Umbilical cord (tissue), 1 donor: ENCODE measurements at regions not wholly inside any gene's neighbourhood (a gene's known extent, or its start where the extent isn't known, plus 50 kb on each side); places are given as distances from the start of the nearest gene placed in this dataset.

Experiments
- DNase-seq: peaks from one replicate; pipeline ENCODE4 v3.0.0-alpha.2; 2015; ENCODE audit warnings: low spot score

- no peak for DNase-seq
Observed at GRCh38 chr5:167509076-167509475, 782.4 kb upstream of the WWC1 start.

DNA sequence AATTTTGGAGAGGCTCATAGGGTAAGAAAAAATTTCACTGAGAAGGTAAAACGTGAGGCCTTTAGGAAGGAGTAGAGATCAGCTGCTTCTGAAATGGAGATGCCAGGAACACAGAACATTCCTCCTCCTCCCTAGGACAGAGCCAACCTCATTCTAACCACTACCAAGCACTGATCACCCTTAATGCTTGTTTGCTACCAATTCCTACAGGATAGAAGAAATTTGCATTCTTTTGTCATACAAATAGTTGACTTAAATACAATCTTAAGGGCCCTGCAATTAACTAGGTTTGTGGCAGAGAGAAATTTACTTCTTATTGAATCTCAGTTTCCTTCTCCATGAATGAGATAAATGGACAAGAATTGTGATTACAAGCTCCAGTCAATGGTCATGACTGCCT is 780.2 kb upstream of the WWC1 start:
- no peak for DNase-seq

DNA sequence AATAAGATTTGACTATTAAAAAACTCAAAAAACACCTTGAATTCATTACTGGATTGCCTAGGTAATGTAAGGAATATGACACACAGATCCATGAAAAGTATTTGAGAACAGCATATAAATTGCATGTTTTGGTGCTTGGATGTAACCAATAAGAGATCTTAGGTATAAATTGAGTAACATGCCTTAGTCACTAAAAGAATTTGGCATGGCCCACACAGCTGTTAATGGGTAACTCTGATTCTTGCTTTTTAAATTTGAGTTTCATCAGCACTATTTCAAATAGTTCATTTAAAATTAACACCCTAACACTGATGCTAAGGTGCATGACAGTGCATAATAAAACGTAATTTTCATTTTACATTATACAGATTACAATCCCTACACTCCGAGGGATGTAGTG is 779.3 kb upstream of the WWC1 start:
- no peak for DNase-seq

DNA sequence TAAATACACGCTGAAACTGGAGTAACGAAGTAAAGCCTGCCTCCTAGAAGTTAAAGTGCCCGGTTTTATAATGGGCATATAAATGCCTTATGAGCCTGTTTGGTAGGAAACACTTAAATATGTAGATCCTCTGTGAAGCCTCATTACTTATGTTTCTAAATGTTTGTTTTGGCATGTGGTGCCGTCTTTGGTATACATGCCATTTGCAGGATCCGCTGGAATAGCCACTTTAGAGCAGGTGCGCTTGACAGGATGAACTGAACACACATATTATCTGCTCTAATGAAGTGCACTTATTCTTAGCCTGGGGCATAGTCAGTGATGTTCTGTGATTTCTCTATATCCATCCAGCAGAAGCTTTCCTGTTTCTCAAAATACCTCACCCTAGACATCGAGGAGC is 778.1 kb upstream of the WWC1 start:
- DNase-seq: no peak

DNA sequence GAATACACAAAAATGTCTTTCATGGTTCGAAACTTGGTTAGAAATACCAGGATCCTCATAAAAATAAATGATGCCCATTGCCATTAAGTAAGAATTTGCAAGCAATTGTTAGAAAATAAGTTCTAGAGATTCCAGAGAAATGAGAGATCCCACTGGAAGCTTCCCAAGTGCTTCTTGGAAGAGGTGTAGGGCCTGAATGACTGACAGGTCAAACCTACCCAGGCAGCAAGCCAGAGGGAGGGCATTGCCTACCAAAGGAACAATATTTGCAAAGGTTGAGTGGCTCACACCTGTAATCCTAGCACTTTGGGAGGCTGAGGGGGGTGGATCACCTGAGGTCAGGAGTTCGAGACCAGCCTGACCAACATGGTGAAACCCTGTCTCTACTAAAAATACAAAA is 777.0 kb upstream of the WWC1 start:
- no peak for DNase-seq

GRCh38 chr5:167525004-167525403 is 766.4 kb upstream of the WWC1 start:
- DNase-seq: no peak

DNA sequence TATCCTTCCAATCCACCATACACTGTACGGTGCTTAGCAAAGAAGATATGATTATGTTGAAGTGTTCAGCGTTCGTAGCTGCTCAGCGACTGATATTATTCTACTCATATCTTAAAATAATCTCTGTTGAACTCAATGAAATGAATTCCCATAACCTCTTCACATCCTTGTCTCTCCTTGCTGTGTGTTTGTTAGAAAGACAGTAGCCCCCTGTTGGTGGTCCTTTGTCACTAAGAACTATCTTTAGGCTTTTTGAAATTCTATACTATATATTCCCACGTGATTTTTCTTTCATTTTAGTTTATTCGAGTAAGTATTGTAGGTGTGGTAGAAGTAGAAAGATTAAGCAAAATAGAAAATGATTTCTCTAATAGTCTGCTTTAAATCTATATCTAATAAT is 762.8 kb upstream of the WWC1 start:
- DNase-seq: no peak

GRCh38 chr5:167530548-167530947 is 760.9 kb upstream of the WWC1 start:
- DNase-seq: peak; percentile 33

GRCh38 chr5:167533814-167534795 is 757.3 kb upstream of the WWC1 start:
- DNase-seq: no peak

DNA sequence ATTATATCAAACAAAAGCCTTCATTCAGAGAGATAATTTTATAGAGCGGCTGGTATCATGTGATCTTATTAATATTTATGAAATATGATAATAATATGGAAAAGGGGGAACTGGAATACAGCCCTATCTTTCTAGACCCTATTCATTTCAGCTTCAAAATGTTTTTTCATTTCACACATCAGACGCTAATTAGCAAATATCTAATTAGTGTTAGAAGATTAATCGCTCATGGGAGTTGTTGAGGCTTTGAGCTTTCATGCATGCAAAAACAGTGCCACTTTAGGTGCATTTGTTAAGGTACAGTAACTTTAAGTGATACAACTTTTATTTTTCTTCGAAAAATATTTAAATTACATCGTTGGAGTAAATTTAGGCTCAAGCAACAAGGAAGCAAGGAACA is 751.7 kb upstream of the WWC1 start:
- DNase-seq: no peak

DNA sequence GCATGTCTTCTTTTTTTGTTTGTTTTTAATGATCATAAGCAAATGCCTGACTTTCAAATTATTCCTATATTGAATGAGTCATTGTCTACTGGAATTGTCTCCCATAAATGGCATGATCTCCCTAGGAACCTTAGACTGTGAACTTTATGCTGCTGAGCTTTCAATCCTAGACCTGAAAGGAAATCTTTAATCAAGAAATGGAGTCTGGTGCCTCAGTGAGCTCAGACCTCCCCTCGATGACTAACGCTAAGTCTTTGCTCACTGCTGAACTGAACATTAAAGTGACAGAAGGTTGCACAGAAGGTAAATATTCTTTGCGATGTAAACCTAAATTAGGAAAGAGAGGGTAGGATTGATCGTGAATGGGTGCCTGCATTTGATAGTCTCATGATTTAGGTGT is 745.2 kb upstream of the WWC1 start:
- no peak for DNase-seq

DNA sequence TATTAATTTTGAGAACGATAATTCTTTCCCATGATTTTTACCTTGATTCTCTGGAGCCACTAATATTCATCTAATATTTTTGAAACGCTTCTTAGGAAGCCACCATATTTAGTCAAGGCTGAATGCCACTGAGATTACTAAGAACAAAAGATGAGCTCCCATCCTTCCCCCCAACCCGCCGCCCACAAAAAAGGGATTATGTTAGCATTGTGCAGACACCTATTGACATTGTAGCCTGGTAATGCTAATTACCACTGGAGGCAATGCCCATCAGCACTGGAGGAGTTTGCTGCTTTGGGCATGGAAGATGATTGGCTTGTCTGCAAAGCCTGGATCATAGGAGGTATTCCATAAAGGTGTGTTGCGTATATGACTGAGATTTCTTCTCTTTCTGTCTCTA is 739.1 kb upstream of the WWC1 start:
- DNase-seq: no peak

- no peak for DNase-seq
Observed at GRCh38 chr5:167553511-167553910, 737.9 kb upstream of the WWC1 start.

DNA sequence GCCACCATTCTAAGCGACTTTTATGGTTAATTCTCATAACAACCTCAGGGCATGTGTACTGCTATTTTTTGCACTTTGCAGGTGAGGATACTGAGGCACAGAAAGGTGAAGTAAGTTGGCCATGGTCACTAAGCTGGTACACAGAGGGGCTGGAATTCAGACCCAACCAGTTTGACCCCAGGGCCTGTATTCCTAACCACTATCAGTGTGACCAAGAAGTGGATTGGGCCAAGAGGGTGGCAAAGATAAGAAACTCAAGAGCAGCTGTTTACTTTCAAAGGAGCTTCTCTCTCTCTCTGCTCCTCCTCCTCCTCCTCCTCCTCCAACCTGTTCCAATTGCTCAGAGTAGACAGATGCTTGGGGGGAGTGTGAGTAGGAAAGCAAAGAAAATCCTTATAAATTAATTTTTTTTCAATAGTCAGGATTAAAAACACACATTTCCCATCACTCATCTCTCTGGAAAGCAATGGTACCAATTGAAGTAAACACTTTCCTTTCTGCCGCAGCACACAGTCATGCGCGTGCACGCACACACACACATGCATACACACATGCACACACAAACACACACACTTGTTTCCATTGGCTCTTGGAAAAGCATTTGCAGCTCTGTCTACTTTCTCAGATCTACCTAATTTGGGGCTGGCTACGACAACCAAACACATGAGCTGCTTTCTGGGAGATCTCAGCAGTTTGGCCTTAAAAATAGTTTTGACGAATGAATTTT is 736.7 kb upstream of the WWC1 start:
- no peak for DNase-seq

DNA sequence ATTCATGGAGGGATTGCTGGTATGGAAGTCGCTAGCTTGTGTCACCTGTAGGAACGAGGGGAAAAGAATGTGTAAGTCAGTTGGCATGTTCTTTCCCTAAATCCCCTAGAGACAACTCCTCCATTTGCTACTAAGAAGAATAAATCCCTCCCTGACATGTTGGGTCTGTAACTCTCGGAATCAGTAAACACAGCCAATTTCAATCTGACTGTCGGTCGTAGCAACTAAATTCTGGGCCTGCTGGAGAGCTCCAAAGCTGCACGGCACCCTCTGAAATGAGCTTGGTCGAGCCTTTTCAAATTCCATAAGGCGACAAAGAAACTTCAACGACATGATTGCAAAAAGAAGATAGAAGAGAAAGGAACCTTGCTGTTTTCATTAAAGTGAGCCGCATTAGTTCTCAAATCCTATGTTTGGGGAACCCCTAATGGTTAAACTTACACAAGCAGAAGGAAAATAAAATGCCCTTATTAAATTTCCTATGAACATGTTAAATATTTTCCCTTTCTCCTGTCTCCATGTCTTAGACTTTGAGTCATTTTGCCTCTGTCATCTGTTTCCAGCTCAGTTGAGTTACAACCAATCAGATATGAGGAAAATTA is 735.8 kb upstream of the WWC1 start:
- DNase-seq: peak; percentile 22

DNA sequence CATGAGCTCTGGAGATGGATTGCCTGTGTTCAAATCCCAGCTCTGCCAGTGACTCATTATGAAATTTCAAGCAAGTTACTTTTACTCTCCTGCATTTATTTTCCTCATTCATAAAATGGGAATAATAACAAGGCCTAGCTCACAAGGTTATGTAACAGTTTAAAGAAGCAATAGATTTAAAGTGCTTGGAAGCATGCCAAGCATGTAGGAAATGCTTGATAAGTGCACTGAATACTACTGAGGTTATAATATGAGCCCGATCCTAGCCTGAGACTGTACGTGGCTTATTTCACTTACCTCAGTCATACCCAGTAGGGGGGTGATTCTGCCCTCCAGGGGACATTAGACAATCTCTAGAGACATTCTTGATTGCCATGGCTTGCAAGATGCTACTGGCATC is 734.1 kb upstream of the WWC1 start:
- no peak for DNase-seq

DNA sequence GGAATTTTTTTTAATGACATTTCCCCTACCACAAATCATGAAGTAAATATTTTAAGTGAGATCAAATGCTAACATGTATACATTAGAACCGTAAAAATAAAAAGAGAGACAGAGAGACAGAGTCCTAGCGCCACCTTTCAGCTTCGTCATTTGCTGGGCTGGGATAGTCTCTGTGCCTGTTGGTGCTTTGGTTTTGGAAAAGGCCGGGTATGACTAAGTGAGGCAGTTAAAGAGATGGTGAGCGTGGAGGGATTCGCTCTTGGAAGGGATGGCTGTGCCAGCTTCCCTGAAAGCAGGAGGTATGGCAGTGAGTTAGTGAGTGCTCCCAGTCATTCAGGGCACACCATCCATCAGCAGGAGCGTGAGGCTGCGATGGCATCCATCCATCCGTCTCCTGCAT is 729.6 kb upstream of the WWC1 start:
- no peak for DNase-seq

GRCh38 chr5:167564275-167564674 is 727.2 kb upstream of the WWC1 start:
- peak; percentile 54 for DNase-seq

GRCh38 chr5:167565189-167565954 is 726.1 kb upstream of the WWC1 start:
- peak; percentile 22 for DNase-seq

- DNase-seq: no peak
Observed at GRCh38 chr5:167570431-167570830, 721.0 kb upstream of the WWC1 start.

GRCh38 chr5:167571824-167572223 is 719.6 kb upstream of the WWC1 start:
- DNase-seq: no peak
